ENCODE measurements at regions not wholly inside any gene's neighbourhood (a gene's known extent, or its start where the extent isn't known, plus 50 kb on each side); places are given as distances from the start of the nearest gene placed in this dataset.
"Not testable (repeated sequence)": the region's sequence is repeated elsewhere in the genome, so short reads cannot be mapped to it uniquely, and the experiment has no call there.

DNA sequence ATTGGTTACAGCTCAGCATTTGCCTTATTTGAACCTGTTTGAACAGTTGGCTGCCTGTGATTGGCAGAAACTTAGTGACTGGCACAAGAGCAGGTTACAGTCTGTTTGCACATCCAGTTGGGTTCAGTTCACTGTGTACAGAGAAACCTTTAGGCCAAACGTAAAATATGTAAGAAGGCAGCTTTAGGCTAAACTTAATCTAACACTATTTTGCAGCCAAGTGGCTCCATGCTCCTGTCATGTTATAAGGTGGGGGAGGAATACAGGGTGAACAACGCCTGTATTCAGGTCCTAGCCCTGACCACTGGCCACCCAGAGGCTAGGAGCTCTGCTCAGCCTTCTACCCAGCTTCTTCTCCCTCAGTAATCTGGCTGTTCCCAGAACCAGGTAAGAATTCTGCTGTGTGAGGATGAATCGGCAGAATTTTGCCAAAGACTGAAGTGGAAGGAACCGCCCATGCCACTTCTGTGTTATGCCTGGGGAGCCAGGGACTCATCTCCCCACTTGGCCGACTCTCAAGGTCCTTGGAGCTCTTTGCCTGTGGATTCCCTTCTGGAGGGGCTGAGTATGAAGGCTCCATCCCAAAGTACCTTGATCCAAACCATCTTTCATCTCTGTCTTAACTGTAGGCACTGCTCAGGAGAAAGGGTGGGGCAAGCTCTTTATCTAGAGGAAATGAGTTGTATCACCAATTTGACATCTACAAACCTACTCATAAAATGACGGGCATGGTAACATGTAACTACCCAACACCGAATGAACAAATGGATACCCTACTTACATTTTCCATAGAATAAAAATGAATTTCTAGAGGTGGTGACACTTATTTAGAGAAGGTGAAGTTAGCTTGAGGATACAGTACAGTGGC is 164.4 kb upstream of the NAMPT start:
- no peak for DNase-seq (ENCODE audit: low spot score)

DNA sequence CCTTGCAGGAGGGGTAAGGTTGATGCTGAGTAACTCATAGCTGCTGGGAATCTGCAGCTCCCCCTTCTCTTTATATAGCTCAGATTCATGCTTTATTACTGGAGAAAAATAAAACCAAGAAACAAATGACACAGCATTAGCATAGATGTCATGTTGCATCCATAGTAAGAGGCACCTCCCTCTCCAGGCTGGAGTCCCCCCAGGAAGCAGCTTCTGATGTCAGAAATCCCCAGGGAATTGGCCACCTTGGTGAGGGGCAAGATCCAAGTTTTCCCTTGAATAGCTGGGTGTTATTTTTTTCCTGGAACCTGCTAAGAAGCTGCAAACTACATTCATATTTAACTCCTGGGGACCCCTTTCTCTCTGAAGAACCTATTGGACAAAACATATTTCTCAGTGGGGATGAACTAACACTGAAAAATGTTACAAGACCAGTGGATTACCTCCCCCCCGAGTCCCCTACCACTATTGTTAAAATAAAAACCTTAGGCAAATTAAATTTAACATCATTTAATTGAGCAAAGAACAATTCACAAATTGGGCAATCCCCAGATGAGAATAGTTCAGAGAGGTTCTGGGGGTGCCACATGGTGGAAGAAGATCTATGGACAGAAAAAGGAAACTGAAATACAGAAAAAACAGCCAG is 163.7 kb upstream of the NAMPT start:
- DNase-seq (ENCODE audit: low spot score): no peak

DNA sequence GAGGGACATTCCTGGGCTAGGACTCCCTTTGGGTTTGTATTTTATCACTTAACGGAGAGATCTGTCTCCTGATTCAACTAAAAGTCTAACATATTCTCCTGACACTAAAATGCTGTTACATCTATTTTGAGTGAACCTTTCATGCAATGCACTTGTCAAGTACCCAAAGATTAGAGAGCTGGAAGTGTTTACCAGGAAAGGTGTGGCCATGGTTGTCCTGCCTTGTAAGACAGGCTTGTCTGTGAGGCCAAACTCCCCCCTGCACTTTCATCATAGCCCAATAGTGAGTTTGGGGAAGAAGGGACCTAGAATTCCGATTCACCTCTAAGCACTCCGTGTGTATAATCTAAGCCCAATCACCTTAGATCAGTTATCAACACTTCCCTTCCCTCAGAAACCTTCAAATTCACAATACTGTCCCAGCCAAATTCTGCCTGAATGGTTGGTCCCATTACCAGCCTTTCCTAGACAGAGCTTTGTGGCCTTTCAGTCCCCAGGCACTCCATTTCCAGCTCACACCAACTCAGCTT is 162.6 kb upstream of the NAMPT start:
- DNase-seq (ENCODE audit: low spot score): no peak

DNA sequence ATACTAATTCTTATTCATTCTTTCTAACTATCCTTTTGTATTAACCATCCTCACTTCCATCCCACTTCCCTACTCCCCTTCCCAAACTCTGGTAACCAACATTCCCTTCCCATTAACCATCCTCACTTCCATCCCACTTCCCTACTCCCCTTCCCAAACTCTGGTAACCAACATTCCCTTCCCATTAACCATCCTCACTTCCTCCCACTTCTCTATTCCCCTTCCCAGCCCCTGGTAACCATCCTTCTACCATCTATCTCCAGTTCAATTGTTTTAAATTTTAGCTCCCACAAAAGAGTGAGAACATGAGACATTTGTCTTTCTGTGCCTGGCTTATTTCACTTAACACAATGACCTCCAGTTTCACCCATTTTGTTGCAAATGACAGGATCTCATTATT is 160.6 kb upstream of the NAMPT start:
- not testable (repeated sequence) for DNase-seq (ENCODE audit: low spot score)

DNA sequence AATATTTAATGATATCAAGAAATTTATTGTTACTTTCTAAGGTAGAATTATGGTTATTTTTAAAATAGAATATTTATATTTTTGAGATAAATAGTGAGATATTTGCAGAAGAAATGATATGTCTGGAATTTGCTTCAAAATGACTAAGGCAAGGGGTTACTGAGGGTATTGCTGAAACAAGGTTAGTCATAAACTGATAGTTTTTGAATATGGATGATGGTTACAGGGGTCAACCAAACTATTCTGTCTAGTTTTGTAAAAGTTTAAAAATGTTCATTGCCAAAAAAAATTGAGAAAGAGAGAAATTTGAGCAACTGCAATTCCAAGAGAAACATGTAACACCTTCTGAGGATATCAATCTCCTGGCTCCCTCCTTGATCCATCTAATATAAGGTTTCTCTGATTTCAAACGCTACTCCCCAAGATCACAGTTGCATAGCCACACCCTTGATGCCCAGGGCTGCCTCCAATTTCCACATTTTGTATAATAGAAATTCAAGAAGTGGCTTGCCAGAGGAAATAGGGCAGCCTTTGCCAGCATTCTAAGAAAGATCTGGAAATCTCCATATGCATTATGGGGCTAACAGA is 159.4 kb upstream of the NAMPT start:
- no peak for DNase-seq (ENCODE audit: low spot score)

DNA sequence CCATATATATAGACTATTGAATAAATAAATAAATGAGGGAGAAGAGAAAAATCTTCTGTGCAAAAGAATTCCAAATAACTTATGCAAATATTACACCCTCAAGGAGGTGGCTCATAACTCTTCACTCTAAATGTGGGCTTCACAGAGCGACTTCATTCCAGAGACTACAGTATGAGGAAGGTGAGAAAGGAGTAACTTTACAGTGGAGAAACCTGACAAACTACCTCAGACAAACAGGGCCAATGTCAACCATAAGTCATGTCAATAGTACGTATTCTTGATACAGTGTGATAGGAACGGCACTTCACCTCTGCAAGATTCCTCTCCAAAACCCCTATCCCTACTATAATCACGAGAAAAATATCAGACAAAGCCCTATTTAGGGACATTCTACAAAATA is 158.4 kb upstream of the NAMPT start:
- no peak for DNase-seq (ENCODE audit: low spot score)

DNA sequence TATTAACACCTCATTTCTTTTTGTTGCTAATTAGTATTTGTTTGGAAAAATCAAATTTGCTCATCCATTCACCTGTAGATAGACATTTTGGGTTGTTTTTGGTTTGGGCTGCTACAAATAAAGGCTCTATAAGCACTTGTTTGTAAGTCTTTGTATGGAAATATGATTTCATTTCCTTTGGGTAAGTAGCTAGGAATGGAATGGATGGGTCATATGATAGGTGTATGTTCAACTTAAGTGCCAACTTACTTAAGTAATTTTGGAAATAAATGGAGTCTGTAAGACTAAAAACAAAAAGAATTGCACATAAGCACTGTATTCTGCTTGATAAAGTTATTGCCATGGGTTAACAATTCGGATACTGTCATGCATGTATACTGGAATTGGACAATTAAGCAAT is 157.7 kb upstream of the NAMPT start:
- DNase-seq (ENCODE audit: low spot score): no peak

DNA sequence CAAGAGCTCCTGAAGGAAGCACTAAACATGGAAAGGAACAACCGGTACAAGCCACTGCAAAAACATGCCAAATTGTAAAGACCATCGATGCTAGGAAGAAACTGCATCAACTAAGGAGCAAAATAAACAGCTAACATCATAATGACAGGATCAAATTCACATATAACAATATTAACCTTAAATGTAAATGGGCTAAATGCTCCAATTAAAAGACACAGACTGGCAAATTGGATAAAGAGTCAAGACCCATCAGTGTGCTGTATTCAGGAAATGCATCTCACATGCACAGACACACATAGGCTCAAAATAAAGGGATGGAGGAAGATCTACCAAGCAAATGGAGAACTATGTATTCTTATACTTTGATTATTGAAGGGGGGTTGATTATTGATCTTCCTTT is 156.6 kb upstream of the NAMPT start:
- not testable (repeated sequence) for DNase-seq (ENCODE audit: low spot score)

DNA sequence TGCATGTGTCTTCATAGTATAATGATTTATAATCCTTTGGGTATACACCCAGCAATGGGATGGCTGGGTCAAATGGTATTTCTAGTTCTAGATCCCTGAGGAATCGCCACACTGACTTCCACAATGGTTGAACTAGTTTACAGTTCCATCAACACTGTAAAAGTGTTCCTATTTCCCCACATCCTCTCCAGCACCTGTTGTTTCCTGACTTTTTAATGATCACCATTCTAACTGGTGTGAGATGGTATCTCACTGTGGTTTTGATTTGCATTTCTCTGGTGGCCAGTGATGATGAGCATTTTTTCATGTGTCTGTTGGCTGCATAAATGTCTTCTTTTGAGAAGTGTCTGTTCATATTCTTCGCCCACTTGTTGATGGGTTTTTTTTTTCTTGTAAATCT is 152.2 kb upstream of the NAMPT start:
- not testable (repeated sequence) for DNase-seq (ENCODE audit: low spot score)

DNA sequence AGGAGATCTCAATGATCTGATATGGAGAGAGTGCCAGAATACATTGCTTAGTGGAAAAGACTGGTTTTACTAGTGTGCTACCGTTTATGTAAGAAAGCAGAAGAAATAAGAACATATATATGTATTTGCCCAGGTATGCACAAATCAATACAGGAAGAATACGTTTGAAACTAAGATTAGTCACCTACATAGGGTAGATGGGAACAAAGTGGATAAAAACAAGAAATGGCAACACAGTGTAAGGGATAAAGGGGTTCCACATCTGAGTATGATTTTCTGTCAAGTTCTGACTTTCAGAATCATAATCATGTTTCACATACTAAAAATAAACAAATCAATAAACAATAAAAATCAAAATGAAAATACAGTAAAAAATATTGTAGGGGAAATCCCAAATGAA is 148.6 kb upstream of the NAMPT start:
- no peak for DNase-seq (ENCODE audit: low spot score)

DNA sequence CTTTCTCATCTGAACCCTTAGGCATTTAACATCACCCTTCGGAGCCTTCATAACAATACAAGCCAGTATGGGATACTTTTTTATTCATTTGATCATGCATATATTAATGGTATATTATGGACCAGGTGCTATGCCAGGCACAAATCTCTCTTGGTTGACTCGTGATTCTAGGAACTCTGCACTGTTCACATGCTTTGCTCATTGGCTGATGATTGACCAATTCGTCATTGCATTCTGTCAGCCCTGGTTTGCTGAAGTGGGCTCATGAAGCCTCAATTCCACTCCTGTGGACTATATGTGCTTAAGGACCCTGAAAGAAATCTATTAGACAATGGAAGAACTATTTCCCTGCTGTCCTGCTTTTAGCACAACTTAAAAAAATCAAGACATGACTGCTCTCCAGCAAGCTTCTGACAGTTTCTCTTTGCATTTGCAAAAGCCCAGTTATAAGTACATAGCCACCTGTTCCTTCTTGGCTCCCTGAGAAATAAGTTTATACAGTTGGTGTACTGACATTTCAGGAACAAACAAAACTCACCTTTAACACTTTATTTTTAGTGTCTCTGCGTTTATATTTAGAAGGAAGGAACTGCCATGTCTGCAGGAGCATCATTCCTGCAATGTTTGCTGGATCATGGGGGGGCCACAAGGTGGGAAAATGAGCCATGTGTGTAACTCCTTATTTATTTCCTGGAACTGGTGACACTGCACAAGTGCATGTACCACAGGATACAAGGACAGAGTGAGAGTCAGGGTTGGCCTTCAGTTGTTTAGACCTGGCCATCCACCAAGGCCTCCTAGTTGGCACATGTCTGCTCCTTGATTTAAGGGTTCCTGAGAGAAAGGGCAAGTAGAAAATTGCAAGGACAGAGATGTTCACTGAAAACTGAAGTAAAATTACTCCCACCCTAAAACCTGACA is 146.0 kb upstream of the NAMPT start:
- no peak for DNase-seq (ENCODE audit: low spot score)

DNA sequence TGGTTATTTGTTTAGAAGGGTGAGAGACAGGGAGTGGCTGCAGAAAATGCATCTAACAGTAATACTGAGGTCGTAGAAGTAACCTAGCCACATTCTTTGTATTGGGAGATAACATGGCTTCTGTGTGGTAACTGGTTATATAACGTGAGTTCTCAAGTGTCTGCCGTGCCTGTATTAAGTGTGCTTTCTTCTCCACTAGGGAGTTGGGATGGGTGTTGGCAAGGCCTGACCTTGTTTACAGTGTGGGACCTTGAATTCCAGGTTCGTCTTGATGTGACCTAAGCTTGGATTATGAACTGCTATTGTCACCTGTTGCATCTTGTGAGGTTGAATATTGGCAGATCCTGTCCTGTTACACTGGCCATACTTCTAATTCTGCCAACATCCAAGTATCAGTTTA is 145.3 kb upstream of the NAMPT start:
- no peak for DNase-seq (ENCODE audit: low spot score)

DNA sequence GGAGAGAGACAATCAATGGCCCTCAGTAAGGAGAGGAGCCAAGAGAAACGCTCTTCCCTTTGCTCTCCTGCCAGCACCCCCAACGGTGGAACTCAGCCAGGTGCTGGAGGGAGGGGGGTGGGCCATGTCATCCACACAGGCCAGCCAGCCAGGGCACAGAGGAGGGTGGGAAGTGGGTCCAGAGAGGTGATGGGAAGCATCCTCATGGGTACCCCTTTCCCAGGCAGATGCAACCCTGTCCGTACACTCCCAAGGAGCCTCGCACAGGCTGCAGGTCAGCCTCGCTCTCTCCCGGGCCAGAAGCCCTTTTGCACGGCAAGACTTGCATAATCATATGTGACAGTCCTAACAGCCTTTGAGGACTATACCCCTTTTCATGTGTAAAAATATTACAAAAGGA is 142.0 kb upstream of the NAMPT start:
- DNase-seq (ENCODE audit: low spot score): no peak

DNA sequence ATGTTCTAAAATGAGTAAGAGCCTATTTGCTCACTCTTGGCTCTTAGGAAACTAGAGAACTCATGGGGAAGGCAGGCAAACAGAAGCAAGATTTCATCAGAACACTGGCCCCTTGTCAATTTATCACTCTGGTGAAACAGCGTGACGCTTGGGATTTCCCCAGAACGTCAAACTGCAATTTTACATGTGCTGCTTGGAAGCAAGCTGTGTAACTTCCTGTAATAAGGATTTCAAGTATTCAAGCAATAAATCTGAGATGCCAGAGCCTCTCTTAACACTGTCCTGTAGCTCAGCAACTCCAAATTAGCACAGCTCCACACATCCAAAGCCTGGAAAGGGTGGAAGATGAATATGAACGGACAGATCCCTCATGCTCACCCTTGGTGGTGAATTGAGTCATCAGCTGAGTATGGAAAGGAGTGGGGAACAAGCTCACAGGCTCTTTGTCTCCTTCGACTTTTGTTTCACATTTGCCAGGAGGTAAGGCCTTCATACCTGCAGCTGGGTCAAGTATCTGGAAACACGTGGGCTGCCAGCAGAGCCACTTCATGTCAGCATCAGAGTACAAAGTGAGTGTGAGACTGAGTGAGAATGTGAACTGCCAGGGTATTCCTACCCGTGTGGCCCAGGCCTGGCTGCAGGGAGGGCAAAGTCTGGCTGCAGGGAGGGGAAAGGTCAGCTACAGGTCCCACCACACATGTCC is 140.4 kb upstream of the NAMPT start:
- DNase-seq (ENCODE audit: low spot score): peak; percentile 24

DNA sequence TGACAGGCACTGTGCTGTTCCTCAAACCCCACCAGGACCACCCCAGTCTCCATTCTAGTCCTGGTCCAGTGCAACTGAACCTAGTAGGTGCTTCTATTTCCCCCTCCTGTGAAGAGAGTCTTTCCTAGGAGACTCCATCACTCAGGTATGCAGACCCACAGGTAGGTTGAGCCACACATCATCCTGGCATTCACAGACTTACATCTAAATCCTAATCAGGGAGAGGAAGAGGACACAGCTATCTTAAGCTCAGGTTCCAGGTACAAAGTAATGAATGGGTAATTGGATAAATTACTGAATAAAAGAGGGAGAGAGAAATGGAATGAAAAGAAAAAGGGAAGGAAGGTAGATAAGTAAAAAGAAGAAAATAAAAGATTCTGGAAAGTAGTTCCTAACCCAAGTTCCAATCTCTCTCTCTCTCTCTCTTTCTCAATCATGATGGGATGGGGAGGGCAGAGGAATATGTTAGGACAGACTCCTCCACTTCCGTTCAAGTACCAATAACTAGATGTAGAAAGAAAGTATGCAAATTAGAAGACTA is 139.8 kb upstream of the NAMPT start:
- DNase-seq (ENCODE audit: low spot score): no peak

DNA sequence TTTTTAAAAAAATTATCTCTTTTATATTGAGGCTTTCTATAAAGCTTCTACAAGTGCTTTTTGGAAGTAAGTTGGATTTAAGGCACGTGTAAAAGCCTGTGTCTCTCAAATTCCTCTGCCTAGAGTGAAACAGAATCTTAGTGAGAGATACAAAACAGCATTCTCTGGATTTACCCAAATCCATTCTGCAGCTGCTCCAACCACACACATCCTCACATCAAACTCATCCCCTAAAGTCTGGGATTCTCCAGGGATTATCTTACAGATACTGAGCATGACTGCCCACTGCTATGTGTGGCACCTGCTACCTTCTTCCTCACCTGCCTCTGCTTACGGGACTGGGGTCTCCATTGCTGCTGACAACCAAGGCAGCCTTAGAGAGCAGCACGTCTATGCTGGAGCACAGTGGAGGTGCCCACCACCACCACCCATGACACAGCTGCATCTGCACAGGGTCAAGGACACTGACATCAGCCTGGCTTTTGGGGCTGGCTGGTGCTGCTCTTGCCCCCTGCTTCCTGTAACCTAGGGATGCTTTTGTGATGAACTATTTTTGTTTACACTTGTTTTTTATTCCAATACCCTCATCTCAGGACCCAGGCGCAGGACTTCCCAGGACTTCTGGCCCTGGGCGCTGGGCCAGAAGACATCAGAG is 139.2 kb upstream of the NAMPT start:
- no peak for DNase-seq (ENCODE audit: low spot score)

DNA sequence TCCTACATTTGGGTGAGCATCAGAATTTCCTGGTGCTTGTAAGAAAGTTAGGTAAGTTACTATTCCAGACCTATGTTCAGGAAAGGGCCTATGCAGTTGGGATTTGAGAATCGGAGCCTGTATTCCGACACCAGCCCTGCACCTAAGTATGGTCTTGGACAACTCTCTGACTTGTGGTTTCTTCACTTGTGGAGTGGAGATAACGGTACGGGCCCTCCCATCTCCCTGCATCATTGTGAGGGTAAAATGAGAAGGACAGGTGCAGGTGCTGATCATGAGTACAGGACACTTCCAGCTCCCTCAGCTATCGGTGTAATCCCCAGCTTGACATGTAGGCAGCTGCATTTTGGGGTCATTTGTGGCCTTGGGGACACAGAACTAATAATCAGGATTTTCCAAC is 138.3 kb upstream of the NAMPT start:
- no peak for DNase-seq (ENCODE audit: low spot score)

DNA sequence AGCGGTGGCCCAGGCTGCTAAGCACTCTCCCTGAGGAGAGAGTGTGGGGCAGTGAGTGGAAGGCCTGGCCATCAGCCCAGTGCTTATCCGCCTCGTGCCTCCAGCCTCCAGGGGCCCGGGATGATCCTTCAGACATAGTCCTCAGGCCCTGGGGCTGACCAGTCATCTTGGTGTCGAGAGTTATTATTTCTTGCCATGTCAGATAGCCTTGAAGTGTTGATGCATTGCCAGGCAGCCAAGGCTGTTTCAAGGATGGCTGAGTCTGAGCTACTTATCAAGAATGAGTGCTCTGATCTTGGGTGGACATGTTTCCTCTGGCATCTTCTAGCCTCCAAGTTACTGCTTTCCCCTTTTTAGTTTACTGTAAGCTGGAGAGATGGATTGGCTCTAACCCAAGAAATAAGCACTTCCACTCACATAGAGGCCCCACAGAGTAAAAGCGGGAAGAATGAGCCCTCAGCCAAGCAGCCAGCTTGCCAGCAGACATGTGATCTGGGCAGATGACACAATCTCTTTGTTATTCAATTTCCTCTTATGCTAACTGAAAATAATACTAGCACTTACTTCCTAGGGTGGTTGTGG is 136.5 kb upstream of the NAMPT start:
- peak; percentile 3 for DNase-seq (ENCODE audit: low spot score)

DNA sequence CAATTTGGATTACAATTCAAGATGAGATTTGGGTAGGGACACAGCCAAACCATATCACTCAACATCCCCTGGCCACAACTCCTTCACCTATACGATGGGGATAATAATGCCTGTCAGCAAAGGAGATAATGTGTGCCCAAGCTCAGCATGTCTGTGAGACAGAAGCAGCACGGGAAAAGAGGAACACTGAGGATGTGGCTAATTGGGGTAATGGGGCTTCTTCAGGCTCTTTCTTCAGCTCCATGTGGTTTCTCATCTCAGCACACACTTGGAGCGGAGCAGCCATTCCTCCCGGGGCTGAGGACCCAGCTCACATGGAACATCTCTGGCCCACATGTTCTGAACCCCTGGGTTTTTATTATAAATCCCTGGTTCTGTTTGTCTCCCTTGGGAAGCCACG is 136.0 kb upstream of the NAMPT start:
- no peak for DNase-seq (ENCODE audit: low spot score)

DNA sequence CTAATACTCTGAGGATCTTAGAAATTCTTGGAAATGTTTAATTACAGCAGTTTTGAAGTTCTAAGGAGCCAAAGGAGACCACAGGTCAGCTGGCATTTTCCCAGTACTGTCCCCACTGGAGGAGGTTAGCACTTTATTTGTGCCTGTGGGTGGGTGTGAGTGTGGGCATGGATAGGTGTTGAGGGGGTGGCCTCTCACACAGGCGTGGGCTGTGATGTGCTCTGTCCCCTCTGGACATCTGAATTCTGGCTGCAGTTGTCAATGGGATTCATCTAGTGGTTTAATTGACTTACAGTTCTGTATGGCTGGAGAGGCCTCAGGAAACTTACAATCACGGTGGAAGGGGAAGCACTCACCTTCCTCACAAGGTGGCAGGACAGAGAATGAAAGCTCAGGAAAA is 135.4 kb upstream of the NAMPT start:
- DNase-seq (ENCODE audit: low spot score): no peak
